Stimulated activated naive CD4-positive, alpha-beta T cell (primary cell): ENCODE measurements at regions not wholly inside any gene's neighbourhood (a gene's known extent, or its start where the extent isn't known, plus 50 kb on each side); places are given as distances from the start of the nearest gene placed in this dataset.
"Not testable (repeated sequence)": the region's sequence is repeated elsewhere in the genome, so short reads cannot be mapped to it uniquely, and the experiment has no call there.

Experiments
- DNase-seq, 6 experiments: peaks; one replicate each; lab custom pipeline; 2025; lab: John Stamatoyannopoulos, UW

DNA sequence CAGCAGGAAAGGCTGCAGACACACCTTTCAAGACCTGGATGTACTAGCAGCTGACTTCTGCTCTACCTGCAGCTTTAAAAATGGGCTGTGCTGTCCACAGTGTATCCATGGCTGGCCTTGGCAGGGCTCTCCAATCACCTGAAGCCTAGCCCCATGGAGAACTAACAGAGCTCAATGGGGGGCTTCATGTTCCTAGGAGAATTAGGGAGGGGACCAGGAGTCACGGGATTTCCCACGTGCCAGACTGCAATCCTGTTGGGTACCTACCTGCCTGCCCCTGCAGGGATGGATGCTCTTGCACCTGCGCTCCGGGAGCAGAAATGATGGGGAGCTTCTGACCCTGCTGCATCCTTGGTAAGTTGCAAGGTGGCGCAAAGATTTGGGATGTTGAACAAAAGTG, 462.1 kb downstream of the ICE1 start:
- DNase-seq = no peak

- no peak for DNase-seq
Observed at GRCh38 chr5:5883562-5883961, 461.1 kb downstream of the ICE1 start.

GRCh38 chr5:5883146-5883545, 460.7 kb downstream of the ICE1 start:
- DNase-seq = no peak

DNA sequence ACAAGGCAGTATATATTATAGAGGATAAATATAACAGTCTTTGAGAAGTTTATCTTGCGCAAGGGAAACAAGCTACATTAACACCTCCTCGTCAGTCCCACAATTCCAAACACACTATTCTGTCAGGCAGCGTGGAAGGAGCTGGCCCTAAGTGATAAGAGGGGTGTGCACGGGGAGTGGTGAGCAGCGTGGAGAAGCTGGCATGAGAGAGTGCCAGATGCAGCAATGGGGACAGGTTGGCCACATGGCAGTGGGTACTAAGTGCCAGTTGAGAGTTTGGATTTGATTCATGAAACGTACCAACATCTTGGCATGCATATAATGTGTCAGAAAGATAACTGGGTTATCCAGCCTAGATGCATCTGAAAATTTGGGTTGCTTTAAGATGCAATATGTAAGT, 460.2 kb downstream of the ICE1 start:
- DNase-seq = no peak

GRCh38 chr5:5881294-5881693, 458.8 kb downstream of the ICE1 start:
- DNase-seq = no peak

GRCh38 chr5:5880077-5880763, 457.7 kb downstream of the ICE1 start:
- DNase-seq = no peak

- no peak for DNase-seq
Observed at GRCh38 chr5:5857396-5857795, 434.9 kb downstream of the ICE1 start.

GRCh38 chr5:5854087-5854486, 431.6 kb downstream of the ICE1 start:
- DNase-seq = no peak

DNA sequence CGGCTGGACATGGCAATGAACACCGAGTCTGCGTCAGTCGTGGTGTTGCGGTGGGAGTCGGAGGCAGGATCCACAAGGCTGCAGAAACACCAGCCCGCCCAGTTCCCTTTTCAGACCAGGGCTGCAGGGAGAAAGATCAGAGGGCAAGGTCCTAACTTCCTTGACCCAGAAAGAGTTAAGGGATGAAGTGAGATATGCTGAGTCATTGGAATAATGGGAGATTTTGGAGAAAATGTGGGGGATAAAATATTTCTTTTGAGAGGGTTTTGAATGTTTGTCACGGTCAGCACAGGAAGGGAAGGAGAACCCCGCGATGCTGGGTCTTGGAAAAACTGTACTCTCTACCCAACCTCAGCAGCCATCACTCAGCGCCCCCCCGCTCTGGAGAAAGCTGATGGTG, 416.0 kb downstream of the ICE1 start:
- DNase-seq = no peak

DNA sequence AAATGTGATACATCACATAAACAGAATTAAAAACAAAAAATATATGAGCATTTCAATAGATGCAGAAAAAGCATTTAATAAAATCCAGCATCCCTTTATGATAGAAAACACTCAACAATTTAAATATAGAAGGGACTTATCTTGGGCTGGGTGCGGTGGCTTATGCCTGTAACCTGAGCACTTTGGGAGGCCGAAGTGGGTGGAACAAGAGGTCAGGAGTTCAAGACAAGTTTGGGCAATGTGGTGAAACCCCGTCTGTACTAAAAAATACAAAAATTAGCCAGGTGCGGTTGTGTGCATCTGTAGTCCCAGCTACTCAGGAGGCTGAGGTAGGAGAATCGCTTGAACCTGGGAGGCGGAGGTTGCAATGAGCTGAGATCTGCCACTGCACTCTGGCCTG, 409.1 kb downstream of the ICE1 start:
- not testable (repeated sequence) for DNase-seq

DNA sequence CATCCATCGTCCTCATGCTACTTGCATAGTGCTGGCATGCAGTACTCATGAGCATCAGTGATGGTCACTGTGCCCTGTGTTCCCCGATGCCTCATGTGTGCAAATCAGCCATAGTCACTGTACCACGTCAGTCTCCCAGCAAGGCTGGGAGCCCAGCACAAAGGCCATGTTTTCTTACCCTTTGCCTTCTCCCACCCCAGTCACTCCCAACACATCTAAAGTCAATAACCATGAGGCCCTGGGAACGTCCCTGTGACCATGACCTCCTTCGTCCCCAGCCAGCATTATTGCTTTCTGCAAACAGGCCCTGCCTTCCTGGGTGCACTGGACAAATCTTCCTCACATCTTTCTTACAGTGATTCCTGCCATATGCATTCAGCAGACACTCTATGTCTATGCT, 406.1 kb downstream of the ICE1 start:
- DNase-seq = no peak

DNA sequence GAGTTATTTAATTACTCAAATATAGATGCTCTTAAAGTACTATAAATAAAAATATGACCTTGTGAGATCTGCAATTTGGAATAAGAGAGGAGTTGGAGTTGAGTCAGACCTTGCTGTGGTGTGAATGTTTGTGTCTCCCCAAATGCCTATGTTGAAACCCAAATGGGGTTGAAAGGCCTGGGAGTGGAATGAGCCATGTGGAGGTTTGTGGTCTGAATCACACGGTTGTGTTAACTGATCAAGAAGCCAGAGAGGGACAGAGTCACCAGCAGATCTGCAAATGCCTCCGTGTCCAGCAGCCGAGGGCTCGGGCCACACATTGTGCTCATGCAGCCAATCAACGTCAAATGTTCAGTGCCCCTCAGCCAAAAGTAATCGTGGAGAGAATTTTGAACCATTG, 404.4 kb downstream of the ICE1 start:
- DNase-seq = no peak

DNA sequence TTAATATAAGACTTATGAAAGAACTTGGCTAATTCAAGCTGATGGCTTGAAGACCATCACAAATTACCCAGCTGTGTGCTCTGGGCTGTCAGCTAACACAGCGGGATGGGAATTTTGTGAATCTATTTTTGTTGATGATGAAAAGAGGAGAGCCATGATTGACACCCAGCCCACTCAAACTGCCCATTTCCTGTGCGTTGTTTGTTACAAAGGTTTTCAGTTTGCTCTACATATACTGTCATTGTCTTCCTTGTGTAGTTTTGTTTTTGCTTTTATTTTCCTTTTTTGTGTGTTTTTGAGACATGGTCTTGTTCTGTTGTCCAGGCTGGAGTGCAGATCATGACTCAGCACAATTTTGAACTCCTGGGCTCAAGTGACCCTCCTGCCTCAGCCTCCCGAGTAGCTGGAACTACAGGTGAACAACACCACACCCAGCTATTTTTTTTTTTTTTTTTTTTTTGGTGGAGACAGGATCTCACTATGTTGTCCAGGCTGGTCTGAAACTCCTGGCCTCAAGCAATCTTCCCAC, 400.3 kb downstream of the ICE1 start:
- no peak for DNase-seq

DNA sequence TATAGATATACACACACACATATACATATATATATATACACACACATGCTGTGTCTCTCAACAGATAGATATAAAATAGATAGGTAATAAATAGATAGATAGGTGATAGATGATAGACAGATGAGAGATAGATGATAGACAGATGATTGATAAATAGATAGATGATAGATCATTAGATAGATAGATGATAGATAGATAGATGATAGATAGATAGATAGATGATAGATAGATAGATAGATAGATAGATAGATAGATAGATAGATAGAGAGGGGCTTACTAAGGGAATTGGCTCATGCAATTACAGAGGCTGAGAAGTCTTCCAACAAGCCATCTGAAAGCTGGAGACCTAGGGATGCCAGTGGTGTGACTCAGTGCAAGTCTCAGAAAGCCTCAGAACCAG, 394.5 kb downstream of the ICE1 start:
- DNase-seq = no peak

GRCh38 chr5:5813441-5813840, 391.0 kb downstream of the ICE1 start:
- DNase-seq = no peak

- DNase-seq = no peak
Observed at GRCh38 chr5:5810461-5810860, 388.0 kb downstream of the ICE1 start.

GRCh38 chr5:5805916-5806315, 383.4 kb downstream of the ICE1 start:
- no peak for DNase-seq

DNA sequence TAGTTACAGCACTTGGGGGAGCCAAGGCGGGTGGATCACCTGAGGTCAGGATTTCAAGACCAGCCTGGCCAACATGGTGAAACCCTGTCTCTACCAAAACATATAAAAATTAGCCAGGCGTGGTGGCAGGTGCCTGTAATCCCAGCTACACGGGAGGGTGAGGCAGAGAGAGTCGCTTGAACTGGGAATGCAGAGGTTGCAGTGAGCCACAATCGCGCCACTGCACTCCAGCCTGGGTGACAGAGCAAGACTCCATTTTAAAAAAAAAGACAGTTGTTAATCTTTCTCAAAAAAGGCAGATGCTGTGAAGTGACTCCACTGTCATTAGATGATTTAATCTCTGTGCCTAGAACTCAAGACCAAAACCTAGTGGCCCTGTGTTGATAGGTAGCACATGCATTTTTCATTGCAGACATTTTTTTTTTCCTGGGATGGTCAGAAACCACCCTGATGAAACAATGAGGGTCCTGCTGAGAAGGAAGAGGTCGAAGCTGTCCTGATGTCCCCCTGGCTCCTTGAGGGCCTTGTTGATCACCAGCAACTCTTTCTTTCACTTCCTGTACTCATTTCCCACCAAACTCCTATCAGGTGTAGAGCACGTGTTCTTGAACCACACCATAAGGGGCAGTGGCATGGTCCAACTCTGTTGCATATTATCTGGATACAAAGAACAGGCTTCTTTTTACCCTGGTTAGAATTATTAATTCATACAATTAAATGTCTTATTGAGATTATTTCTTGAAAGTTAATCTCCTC, 382.2 kb downstream of the ICE1 start:
- DNase-seq = no peak

DNA sequence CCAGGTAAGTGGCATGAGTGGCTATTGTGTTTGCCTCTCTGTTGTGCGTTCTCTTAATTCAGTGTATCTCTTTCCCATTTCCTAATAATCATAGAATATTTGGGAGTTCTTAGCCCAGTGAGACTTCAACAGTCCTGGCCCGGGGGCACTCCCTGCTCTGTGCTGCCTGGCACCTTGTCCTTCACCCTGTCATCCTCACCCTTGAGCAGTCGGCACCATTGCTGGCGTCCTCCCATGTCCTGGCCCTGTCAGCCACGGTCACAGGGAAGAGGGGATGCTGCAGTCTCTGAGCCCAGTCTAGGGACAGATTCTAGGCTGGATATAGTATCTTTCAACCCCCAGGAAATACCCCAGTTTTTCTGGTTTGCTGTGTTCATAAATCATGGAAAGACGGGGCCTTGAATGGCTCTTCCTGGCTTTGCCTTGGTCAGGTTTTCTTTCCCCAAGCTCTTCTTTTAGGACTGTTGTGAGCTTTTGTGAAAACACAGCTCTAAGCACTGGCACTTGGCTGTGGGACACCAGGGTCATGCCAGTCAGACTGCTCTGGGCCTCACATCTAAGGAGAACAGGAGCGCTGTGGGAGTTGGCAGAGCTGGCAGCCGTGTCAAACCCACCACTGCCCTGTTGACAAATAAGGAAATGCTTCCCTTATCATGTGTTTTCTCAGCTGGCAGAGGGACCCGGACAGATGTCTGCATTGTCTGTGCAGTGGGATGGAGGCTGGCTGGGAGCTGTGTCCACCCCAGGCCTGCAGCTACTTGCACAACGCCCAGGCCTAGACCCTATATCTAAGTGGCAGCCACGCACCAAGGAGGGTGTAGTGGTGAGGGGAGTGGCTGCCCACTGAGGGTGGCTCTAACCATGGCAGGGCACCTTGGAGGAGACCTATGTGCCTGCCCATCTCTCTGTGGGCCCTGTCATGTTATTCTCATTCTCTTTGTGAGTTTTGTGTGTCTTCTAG, 378.6 kb downstream of the ICE1 start:
- no peak for DNase-seq

DNA sequence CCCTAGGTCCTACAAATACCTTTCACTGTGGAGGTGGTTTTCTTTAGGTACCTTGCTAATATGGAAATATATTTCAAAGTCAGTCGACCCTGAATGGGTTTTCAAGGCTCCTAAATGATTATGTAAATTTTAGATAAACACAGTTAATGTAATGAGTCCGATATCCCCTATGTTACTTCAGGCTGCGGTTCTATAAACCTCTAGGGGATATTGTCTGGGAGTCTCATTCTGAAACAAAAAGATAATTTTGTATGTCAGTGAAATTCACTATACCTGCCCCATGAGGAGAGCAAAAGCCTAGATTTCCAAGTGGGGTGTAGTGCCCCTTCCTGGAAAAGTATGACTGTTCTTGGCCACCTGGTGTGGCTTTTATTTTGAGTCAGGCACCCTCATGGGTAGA, 377.3 kb downstream of the ICE1 start:
- DNase-seq = no peak

DNA sequence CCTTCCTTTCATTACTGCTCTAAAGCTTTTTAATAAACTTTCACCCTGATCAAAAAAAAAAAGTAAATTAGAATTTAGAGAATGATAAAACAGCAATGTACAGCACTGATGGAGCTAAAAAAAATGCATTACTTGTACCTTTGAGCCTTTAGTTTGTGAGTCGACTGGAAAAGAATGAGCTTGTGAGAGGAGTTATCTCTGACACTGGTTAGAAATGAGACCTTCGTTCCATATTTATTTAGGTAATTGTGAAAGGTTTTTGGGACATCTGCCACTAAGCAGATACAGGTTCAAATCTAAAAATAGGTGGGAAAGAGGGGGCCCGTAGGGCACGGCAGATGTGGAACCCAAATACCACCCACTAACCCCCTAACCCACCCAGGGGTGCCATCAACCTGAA, 376.8 kb downstream of the ICE1 start:
- no peak for DNase-seq

DNA sequence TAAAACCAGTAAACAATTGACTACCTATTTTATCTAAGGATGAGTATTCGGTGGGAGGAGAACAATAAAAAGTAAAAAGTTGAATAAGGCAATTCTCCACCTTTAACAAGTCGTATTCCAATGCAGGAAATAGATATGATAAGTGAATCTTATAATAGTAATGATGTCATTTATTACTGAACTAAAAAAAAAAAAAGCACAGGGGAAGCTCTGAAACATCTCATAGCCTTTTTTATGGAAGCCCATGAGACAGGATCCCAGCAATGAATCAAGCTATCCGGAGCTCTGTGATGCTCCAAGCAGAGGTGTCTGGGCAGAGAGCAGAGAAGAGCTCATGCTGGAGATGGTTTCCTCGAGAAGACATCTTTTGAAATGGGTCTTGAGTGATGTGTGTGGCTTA, 376.0 kb downstream of the ICE1 start:
- DNase-seq = no peak
